GM23338 (cell line): ENCODE measurements at regions not wholly inside any gene's neighbourhood (a gene's known extent, or its start where the extent isn't known, plus 50 kb on each side); places are given as distances from the start of the nearest gene placed in this dataset.

Source experiments
- ATAC-seq: fragments of 200-7000 bp; cut with Tn5 transposase; 3 replicates; pipeline ENCODE4 v1.9.1; 2020
- DNase-seq: peaks from one replicate; pipeline ENCODE4 v3.0.0-alpha.2; 2015; ENCODE audit warnings: low spot score
- H2AFZ ChIP-seq: fragments of 200-600 bp; sonication (generic); 2 replicates; pipeline ENCODE4 v1.8.0; 2016; ENCODE audit warnings: antibody characterized with exemption, mild to moderate bottlenecking, moderate library complexity
- H3F3A ChIP-seq: fragments of 200-600 bp; sonication (generic); replicated peaks from 2 replicates; pipeline ENCODE4 v1.8.0; 2017; ENCODE audit warnings: antibody characterized with exemption, mixed run types, low read depth
- H3K27ac ChIP-seq: fragments of 200-600 bp; sonication (generic); 2 replicates; pipeline ENCODE4 v1.6.1; 2016; ENCODE audit warnings: low read depth
- H3K27me3 ChIP-seq: fragments of 200-600 bp; sonication (generic); 2 replicates; pipeline ENCODE4 v1.8.0; 2016; ENCODE audit warnings: mild to moderate bottlenecking, mixed run types, moderate library complexity; ENCODE audit not compliant: insufficient read depth
- H3K36me3 ChIP-seq: fragments of 200-600 bp; sonication (generic); 2 replicates; pipeline ENCODE4 v1.8.0; 2016; ENCODE audit warnings: mild to moderate bottlenecking; ENCODE audit not compliant: insufficient read depth
- H3K4me1 ChIP-seq: fragments of 200-600 bp; sonication (generic); 2 replicates; pipeline ENCODE4 v1.8.0; 2016; ENCODE audit warnings: mild to moderate bottlenecking, moderate library complexity; ENCODE audit not compliant: insufficient read depth
- H3K4me2 ChIP-seq: fragments of 200-600 bp; sonication (generic); 2 replicates; pipeline ENCODE4 v1.7.1; 2017; ENCODE audit warnings: mixed run types
- H3K4me3 ChIP-seq: fragments of 200-600 bp; sonication (generic); 2 replicates; pipeline ENCODE4 v1.6.1; 2016; ENCODE audit warnings: mixed run types
- H3K79me2 ChIP-seq: fragments of 200-600 bp; sonication (generic); replicated peaks from 2 replicates; pipeline ENCODE4 v1.8.0; 2017; ENCODE audit warnings: mild to moderate bottlenecking; ENCODE audit not compliant: insufficient read depth
- H3K9me2 ChIP-seq: fragments of 200-600 bp; sonication (generic); 2 replicates; pipeline ENCODE4 v1.8.0; 2017; ENCODE audit not compliant: insufficient read depth
- H4K20me1 ChIP-seq: fragments of 200-600 bp; sonication (generic); replicated peaks from 2 replicates; pipeline ENCODE4 v1.8.0; 2017; ENCODE audit warnings: mild to moderate bottlenecking; ENCODE audit not compliant: insufficient read depth
- H3K27ac Mint-ChIP-seq: 2 replicates; pipeline ENCODE4 v1.8.0; 2020; ENCODE audit warnings: inconsistent platforms, mild to moderate bottlenecking, moderate library complexity, mixed read lengths
- H3K27me3 Mint-ChIP-seq: 3 replicates; pipeline ENCODE4 v1.8.0; 2022; ENCODE audit warnings: low read depth, mild to moderate bottlenecking, moderate library complexity, mixed read lengths, inconsistent platforms; ENCODE audit not compliant: insufficient read depth, poor library complexity
- H3K36me3 Mint-ChIP-seq: 3 replicates; pipeline ENCODE4 v1.8.0; 2021; ENCODE audit warnings: low read depth, mild to moderate bottlenecking, inconsistent platforms, moderate library complexity, mixed read lengths
- H3K4me1 Mint-ChIP-seq: 3 replicates; pipeline ENCODE4 v1.8.0; 2020; ENCODE audit warnings: mild to moderate bottlenecking, inconsistent platforms, mixed read lengths
- H3K4me3 Mint-ChIP-seq: 3 replicates; pipeline ENCODE4 v1.8.0; 2021; ENCODE audit warnings: moderate library complexity, mild to moderate bottlenecking, inconsistent platforms, mixed read lengths
- H3K9me3 Mint-ChIP-seq: 3 replicates; pipeline ENCODE4 v1.8.0; 2020; ENCODE audit warnings: moderate library complexity, mild to moderate bottlenecking, inconsistent platforms, mixed read lengths
- CTCF ChIP-seq, 2 experiments: fragments of 200-600 bp in 1 of 2; sonication (generic) in 1 of 2; conservative IDR thresholded peaks; 2 replicates each; pipeline versions ENCODE4 v1.5.1 to v1.6.1; 2016 to 2017; ENCODE audit warnings: antibody characterized with exemption in 2 of 2, low read depth in 2 of 2, mild to moderate bottlenecking in 2 of 2, moderate library complexity in 1 of 2
- EZH2phosphoT487 ChIP-seq: fragments of 200-600 bp; sonication (generic); IDR thresholded peaks from one replicate; pipeline ENCODE4 v1.8.1; 2018; ENCODE audit warnings: antibody characterized with exemption; ENCODE audit not compliant: unreplicated experiment
- JUNB ChIP-seq: IDR thresholded peaks from one replicate; pipeline ENCODE4 v1.6.1; 2016; ENCODE audit warnings: antibody characterized with exemption; ENCODE audit not compliant: unreplicated experiment
- NANOG ChIP-seq: IDR thresholded peaks from 2 replicates; pipeline ENCODE4 v1.6.1; 2016; ENCODE audit warnings: antibody characterized with exemption, borderline replicate concordance
- POLR2AphosphoS5 ChIP-seq: IDR thresholded peaks from 2 replicates; pipeline ENCODE4 v1.6.1; 2016; ENCODE audit warnings: antibody characterized with exemption, low read depth
- STAT1 ChIP-seq: IDR thresholded peaks from one replicate; pipeline ENCODE4 v1.6.1; 2016; ENCODE audit warnings: antibody characterized with exemption; ENCODE audit not compliant: unreplicated experiment
- ZNF114 ChIP-seq: fragments of 250-450 bp; sonication (Bioruptor Pico); IDR thresholded peaks from 2 replicates; pipeline ENCODE4 v1.5.0; 2020; ENCODE audit warnings: mild to moderate bottlenecking, moderate library complexity
- TF ChIP-seq, protein P1 (sequence below): fragments of 250-450 bp; sonication (Bioruptor Pico); IDR thresholded peaks from 2 replicates; pipeline ENCODE4 v1.5.0; 2020; ENCODE audit warnings: mild to moderate bottlenecking, moderate library complexity
- TF ChIP-seq, protein P2 (sequence below): IDR thresholded peaks from one replicate; pipeline ENCODE4 v1.6.1; 2018; ENCODE audit warnings: antibody characterized with exemption; ENCODE audit not compliant: unreplicated experiment

DNA sequence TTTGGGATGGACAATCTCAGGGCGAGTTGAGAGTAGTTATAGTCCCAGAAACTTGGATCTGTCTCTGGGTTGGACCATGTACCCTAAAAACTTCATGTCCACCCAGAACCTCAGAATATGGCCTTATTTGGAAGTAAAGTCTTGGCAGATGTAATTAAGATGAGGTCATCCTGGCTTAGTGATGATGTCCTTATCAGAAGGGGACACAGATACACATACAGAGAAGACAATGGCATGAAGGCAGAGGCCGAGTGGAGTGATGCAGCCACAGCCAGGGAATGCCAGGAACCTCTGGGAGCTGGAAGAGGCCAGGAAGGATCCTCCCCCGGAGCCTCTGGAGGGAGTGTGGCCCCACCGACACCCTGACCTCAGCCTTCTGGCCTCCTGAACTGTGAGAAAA is 61.2 kb upstream of the STX18 start:
- DNase-seq (no peak), ATAC-seq (no peak)
- Histone ChIP-seq H3K36me3 (no peaks in the 10 kb centered on the region), H3K27ac (no peak overlapping the region), H3F3A (no peaks in the 10 kb centered on the region), H3K4me1 (peaks cover 13% of the 10 kb centered on the region), H4K20me1 (peaks cover 12% of the 10 kb centered on the region; the same call in 1 of the 2 replicates), H3K9me2 (no peaks in the 10 kb centered on the region; the same call in 1 of the 2 replicates), H2AFZ (no peak overlapping the region), H3K79me2 (no peaks in the 10 kb centered on the region), H3K4me3 (no peak overlapping the region), H3K4me2 (no peak overlapping the region), H3K27me3 (peaks cover 14% of the 10 kb centered on the region; the same call in 1 of the 2 replicates)
- H3K27me3 Mint-ChIP-seq, result peaks cover 24% of the 10 kb centered on the region
- H3K4me3 Mint-ChIP-seq, result no peak overlapping the region
- H3K4me1 Mint-ChIP-seq, result peaks cover 27% of the 10 kb centered on the region
- no peak overlapping the region for H3K27ac Mint-ChIP-seq
- H3K36me3 Mint-ChIP-seq, result peaks cover 10% of the 10 kb centered on the region
- TF ChIP-seq, protein P1, sequence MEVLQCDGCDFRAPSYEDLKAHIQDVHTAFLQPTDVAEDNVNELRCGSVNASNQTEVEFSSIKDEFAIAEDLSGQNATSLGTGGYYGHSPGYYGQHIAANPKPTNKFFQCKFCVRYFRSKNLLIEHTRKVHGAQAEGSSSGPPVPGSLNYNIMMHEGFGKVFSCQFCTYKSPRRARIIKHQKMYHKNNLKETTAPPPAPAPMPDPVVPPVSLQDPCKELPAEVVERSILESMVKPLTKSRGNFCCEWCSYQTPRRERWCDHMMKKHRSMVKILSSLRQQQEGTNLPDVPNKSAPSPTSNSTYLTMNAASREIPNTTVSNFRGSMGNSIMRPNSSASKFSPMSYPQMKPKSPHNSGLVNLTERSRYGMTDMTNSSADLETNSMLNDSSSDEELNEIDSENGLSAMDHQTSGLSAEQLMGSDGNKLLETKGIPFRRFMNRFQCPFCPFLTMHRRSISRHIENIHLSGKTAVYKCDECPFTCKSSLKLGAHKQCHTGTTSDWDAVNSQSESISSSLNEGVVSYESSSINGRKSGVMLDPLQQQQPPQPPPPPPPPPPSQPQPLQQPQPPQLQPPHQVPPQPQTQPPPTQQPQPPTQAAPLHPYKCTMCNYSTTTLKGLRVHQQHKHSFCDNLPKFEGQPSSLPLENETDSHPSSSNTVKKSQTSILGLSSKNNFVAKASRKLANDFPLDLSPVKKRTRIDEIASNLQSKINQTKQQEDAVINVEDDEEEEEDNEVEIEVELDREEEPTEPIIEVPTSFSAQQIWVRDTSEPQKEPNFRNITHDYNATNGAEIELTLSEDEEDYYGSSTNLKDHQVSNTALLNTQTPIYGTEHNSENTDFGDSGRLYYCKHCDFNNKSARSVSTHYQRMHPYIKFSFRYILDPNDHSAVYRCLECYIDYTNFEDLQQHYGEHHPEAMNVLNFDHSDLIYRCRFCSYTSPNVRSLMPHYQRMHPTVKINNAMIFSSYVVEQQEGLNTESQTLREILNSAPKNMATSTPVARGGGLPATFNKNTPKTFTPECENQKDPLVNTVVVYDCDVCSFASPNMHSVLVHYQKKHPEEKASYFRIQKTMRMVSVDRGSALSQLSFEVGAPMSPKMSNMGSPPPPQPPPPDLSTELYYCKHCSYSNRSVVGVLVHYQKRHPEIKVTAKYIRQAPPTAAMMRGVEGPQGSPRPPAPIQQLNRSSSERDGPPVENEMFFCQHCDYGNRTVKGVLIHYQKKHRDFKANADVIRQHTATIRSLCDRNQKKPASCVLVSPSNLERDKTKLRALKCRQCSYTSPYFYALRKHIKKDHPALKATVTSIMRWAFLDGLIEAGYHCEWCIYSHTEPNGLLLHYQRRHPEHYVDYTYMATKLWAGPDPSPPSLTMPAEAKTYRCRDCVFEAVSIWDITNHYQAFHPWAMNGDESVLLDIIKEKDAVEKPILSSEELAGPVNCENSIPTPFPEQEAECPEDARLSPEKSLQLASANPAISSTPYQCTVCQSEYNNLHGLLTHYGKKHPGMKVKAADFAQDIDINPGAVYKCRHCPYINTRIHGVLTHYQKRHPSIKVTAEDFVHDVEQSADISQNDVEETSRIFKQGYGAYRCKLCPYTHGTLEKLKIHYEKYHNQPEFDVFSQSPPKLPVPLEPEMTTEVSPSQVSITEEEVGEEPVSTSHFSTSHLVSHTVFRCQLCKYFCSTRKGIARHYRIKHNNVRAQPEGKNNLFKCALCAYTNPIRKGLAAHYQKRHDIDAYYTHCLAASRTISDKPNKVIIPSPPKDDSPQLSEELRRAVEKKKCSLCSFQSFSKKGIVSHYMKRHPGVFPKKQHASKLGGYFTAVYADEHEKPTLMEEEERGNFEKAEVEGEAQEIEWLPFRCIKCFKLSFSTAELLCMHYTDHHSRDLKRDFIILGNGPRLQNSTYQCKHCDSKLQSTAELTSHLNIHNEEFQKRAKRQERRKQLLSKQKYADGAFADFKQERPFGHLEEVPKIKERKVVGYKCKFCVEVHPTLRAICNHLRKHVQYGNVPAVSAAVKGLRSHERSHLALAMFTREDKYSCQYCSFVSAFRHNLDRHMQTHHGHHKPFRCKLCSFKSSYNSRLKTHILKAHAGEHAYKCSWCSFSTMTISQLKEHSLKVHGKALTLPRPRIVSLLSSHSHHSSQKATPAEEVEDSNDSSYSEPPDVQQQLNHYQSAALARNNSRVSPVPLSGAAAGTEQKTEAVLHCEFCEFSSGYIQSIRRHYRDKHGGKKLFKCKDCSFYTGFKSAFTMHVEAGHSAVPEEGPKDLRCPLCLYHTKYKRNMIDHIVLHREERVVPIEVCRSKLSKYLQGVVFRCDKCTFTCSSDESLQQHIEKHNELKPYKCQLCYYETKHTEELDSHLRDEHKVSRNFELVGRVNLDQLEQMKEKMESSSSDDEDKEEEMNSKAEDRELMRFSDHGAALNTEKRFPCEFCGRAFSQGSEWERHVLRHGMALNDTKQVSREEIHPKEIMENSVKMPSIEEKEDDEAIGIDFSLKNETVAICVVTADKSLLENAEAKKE, result no peak
- TF ChIP-seq EZH2phosphoT487 (no peak), POLR2AphosphoS5 (no peak), ZNF114 (CRISPR knock-in tag) (no peak), NANOG (no peak), JUNB (no peak), CTCF (conservative IDR thresholded peaks at IDR 0.05; ENCODE audit: low read depth in 2 of 2) (no peak), STAT1 (no peak)
- TF ChIP-seq, protein P2, sequence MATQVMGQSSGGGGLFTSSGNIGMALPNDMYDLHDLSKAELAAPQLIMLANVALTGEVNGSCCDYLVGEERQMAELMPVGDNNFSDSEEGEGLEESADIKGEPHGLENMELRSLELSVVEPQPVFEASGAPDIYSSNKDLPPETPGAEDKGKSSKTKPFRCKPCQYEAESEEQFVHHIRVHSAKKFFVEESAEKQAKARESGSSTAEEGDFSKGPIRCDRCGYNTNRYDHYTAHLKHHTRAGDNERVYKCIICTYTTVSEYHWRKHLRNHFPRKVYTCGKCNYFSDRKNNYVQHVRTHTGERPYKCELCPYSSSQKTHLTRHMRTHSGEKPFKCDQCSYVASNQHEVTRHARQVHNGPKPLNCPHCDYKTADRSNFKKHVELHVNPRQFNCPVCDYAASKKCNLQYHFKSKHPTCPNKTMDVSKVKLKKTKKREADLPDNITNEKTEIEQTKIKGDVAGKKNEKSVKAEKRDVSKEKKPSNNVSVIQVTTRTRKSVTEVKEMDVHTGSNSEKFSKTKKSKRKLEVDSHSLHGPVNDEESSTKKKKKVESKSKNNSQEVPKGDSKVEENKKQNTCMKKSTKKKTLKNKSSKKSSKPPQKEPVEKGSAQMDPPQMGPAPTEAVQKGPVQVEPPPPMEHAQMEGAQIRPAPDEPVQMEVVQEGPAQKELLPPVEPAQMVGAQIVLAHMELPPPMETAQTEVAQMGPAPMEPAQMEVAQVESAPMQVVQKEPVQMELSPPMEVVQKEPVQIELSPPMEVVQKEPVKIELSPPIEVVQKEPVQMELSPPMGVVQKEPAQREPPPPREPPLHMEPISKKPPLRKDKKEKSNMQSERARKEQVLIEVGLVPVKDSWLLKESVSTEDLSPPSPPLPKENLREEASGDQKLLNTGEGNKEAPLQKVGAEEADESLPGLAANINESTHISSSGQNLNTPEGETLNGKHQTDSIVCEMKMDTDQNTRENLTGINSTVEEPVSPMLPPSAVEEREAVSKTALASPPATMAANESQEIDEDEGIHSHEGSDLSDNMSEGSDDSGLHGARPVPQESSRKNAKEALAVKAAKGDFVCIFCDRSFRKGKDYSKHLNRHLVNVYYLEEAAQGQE, result no peak
- no peaks in the 10 kb centered on the region for H3K9me3 Mint-ChIP-seq
